GM23338 (cell line): ENCODE measurements at regions not wholly inside any gene's neighbourhood (a gene's known extent, or its start where the extent isn't known, plus 50 kb on each side); places are given as distances from the start of the nearest gene placed in this dataset.

Experiments
- ATAC-seq: fragments of 200-7000 bp; cut with Tn5 transposase; 3 replicates; pipeline ENCODE4 v1.9.1; 2020
- DNase-seq: peaks from one replicate; pipeline ENCODE4 v3.0.0-alpha.2; 2015; ENCODE audit warnings: low spot score
- H2AFZ ChIP-seq: fragments of 200-600 bp; sonication (generic); 2 replicates; pipeline ENCODE4 v1.8.0; 2016; ENCODE audit warnings: antibody characterized with exemption, mild to moderate bottlenecking, moderate library complexity
- H3F3A ChIP-seq: fragments of 200-600 bp; sonication (generic); replicated peaks from 2 replicates; pipeline ENCODE4 v1.8.0; 2017; ENCODE audit warnings: antibody characterized with exemption, mixed run types, low read depth
- H3K27ac ChIP-seq: fragments of 200-600 bp; sonication (generic); 2 replicates; pipeline ENCODE4 v1.6.1; 2016; ENCODE audit warnings: low read depth
- H3K27me3 ChIP-seq: fragments of 200-600 bp; sonication (generic); 2 replicates; pipeline ENCODE4 v1.8.0; 2016; ENCODE audit warnings: mild to moderate bottlenecking, mixed run types, moderate library complexity; ENCODE audit not compliant: insufficient read depth
- H3K36me3 ChIP-seq: fragments of 200-600 bp; sonication (generic); 2 replicates; pipeline ENCODE4 v1.8.0; 2016; ENCODE audit warnings: mild to moderate bottlenecking; ENCODE audit not compliant: insufficient read depth
- H3K4me1 ChIP-seq: fragments of 200-600 bp; sonication (generic); 2 replicates; pipeline ENCODE4 v1.8.0; 2016; ENCODE audit warnings: mild to moderate bottlenecking, moderate library complexity; ENCODE audit not compliant: insufficient read depth
- H3K4me2 ChIP-seq: fragments of 200-600 bp; sonication (generic); 2 replicates; pipeline ENCODE4 v1.7.1; 2017; ENCODE audit warnings: mixed run types
- H3K4me3 ChIP-seq: fragments of 200-600 bp; sonication (generic); 2 replicates; pipeline ENCODE4 v1.6.1; 2016; ENCODE audit warnings: mixed run types
- H3K79me2 ChIP-seq: fragments of 200-600 bp; sonication (generic); replicated peaks from 2 replicates; pipeline ENCODE4 v1.8.0; 2017; ENCODE audit warnings: mild to moderate bottlenecking; ENCODE audit not compliant: insufficient read depth
- H3K9me2 ChIP-seq: fragments of 200-600 bp; sonication (generic); 2 replicates; pipeline ENCODE4 v1.8.0; 2017; ENCODE audit not compliant: insufficient read depth
- H4K20me1 ChIP-seq: fragments of 200-600 bp; sonication (generic); replicated peaks from 2 replicates; pipeline ENCODE4 v1.8.0; 2017; ENCODE audit warnings: mild to moderate bottlenecking; ENCODE audit not compliant: insufficient read depth
- H3K27ac Mint-ChIP-seq: 2 replicates; pipeline ENCODE4 v1.8.0; 2020; ENCODE audit warnings: inconsistent platforms, mild to moderate bottlenecking, moderate library complexity, mixed read lengths
- H3K27me3 Mint-ChIP-seq: 3 replicates; pipeline ENCODE4 v1.8.0; 2022; ENCODE audit warnings: low read depth, mild to moderate bottlenecking, moderate library complexity, mixed read lengths, inconsistent platforms; ENCODE audit not compliant: insufficient read depth, poor library complexity
- H3K36me3 Mint-ChIP-seq: 3 replicates; pipeline ENCODE4 v1.8.0; 2021; ENCODE audit warnings: low read depth, mild to moderate bottlenecking, inconsistent platforms, moderate library complexity, mixed read lengths
- H3K4me1 Mint-ChIP-seq: 3 replicates; pipeline ENCODE4 v1.8.0; 2020; ENCODE audit warnings: mild to moderate bottlenecking, inconsistent platforms, mixed read lengths
- H3K4me3 Mint-ChIP-seq: 3 replicates; pipeline ENCODE4 v1.8.0; 2021; ENCODE audit warnings: moderate library complexity, mild to moderate bottlenecking, inconsistent platforms, mixed read lengths
- H3K9me3 Mint-ChIP-seq: 3 replicates; pipeline ENCODE4 v1.8.0; 2020; ENCODE audit warnings: moderate library complexity, mild to moderate bottlenecking, inconsistent platforms, mixed read lengths
- EZH2 ChIP-seq: fragments of 200-600 bp; sonication (generic); IDR thresholded peaks from one replicate; pipeline ENCODE4 v1.8.0; 2017; ENCODE audit warnings: antibody characterized with exemption, mild to moderate bottlenecking, low read depth; ENCODE audit not compliant: unreplicated experiment
- EZH2phosphoT487 ChIP-seq: fragments of 200-600 bp; sonication (generic); IDR thresholded peaks from one replicate; pipeline ENCODE4 v1.8.1; 2018; ENCODE audit warnings: antibody characterized with exemption; ENCODE audit not compliant: unreplicated experiment
- JUNB ChIP-seq: IDR thresholded peaks from one replicate; pipeline ENCODE4 v1.6.1; 2016; ENCODE audit warnings: antibody characterized with exemption; ENCODE audit not compliant: unreplicated experiment
- NANOG ChIP-seq: IDR thresholded peaks from 2 replicates; pipeline ENCODE4 v1.6.1; 2016; ENCODE audit warnings: antibody characterized with exemption, borderline replicate concordance
- REST ChIP-seq: IDR thresholded peaks from one replicate; pipeline ENCODE4 v1.6.1; 2018; ENCODE audit warnings: antibody characterized with exemption; ENCODE audit not compliant: unreplicated experiment
- STAT1 ChIP-seq: IDR thresholded peaks from one replicate; pipeline ENCODE4 v1.6.1; 2016; ENCODE audit warnings: antibody characterized with exemption; ENCODE audit not compliant: unreplicated experiment
- ZNF114 ChIP-seq: fragments of 250-450 bp; sonication (Bioruptor Pico); IDR thresholded peaks from 2 replicates; pipeline ENCODE4 v1.5.0; 2020; ENCODE audit warnings: mild to moderate bottlenecking, moderate library complexity
- ZNF331 ChIP-seq: fragments of 250-450 bp; sonication (Bioruptor Pico); IDR thresholded peaks from 2 replicates; pipeline ENCODE4 v1.5.0; 2020; ENCODE audit warnings: low read depth, mild to moderate bottlenecking, moderate library complexity
- TF ChIP-seq, protein P1 (sequence below): IDR thresholded peaks from 2 replicates; pipeline ENCODE4 v1.6.1; 2016; ENCODE audit warnings: antibody characterized with exemption
- TF ChIP-seq, protein P2 (sequence below): fragments of 250-450 bp; sonication (Bioruptor Pico); IDR thresholded peaks from 2 replicates; pipeline ENCODE4 v1.5.0; 2020; ENCODE audit warnings: mild to moderate bottlenecking, moderate library complexity

GRCh38 chr2:101610750-101611315 lies 86.7 kb upstream of the MAP4K4 start (continued):
- TF ChIP-seq REST (no peak), ZNF331 (CRISPR knock-in tag) (no peak), EZH2phosphoT487 (no peak), STAT1 (no peak), JUNB (no peak), EZH2 (no peak)
- TF ChIP-seq, protein P1, sequence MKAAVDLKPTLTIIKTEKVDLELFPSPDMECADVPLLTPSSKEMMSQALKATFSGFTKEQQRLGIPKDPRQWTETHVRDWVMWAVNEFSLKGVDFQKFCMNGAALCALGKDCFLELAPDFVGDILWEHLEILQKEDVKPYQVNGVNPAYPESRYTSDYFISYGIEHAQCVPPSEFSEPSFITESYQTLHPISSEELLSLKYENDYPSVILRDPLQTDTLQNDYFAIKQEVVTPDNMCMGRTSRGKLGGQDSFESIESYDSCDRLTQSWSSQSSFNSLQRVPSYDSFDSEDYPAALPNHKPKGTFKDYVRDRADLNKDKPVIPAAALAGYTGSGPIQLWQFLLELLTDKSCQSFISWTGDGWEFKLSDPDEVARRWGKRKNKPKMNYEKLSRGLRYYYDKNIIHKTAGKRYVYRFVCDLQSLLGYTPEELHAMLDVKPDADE: no peak

GRCh38 chr2:101609433-101609832 lies 88.1 kb upstream of the MAP4K4 start:
- Histone ChIP-seq H3K79me2 (no peaks in the 10 kb centered on the region), H3F3A (no peaks in the 10 kb centered on the region), H2AFZ (no peak overlapping the region), H3K4me3 (no peak overlapping the region), H3K27me3 (no peaks in the 10 kb centered on the region), H3K9me2 (peaks cover 5% of the 10 kb centered on the region; the same call in 1 of the 2 replicates), H3K4me2 (0 out of 2 replicates have a peak overlapping the region, but pooled peaks have one; percentile 36), H3K4me1 (peaks cover 12% of the 10 kb centered on the region; the same call in 1 of the 2 replicates), H3K36me3 (no peaks in the 10 kb centered on the region; the same call in 1 of the 2 replicates), H4K20me1 (no peaks in the 10 kb centered on the region), H3K27ac (peak overlapping the region; percentile 3; the same call in 1 of the 2 replicates)
- DNase-seq (peak; percentile 45), ATAC-seq (peak; percentile 97)
- no peak overlapping the region for H3K4me3 Mint-ChIP-seq
- H3K4me1 Mint-ChIP-seq: peaks cover 29% of the 10 kb centered on the region
- TF ChIP-seq ZNF114 (peak; percentile 54; the same call in 1 of the 2 replicates), STAT1 (no peak), NANOG (0 out of 2 replicates have a peak, but pooled peaks have one; percentile 12)
- TF ChIP-seq, protein P2, sequence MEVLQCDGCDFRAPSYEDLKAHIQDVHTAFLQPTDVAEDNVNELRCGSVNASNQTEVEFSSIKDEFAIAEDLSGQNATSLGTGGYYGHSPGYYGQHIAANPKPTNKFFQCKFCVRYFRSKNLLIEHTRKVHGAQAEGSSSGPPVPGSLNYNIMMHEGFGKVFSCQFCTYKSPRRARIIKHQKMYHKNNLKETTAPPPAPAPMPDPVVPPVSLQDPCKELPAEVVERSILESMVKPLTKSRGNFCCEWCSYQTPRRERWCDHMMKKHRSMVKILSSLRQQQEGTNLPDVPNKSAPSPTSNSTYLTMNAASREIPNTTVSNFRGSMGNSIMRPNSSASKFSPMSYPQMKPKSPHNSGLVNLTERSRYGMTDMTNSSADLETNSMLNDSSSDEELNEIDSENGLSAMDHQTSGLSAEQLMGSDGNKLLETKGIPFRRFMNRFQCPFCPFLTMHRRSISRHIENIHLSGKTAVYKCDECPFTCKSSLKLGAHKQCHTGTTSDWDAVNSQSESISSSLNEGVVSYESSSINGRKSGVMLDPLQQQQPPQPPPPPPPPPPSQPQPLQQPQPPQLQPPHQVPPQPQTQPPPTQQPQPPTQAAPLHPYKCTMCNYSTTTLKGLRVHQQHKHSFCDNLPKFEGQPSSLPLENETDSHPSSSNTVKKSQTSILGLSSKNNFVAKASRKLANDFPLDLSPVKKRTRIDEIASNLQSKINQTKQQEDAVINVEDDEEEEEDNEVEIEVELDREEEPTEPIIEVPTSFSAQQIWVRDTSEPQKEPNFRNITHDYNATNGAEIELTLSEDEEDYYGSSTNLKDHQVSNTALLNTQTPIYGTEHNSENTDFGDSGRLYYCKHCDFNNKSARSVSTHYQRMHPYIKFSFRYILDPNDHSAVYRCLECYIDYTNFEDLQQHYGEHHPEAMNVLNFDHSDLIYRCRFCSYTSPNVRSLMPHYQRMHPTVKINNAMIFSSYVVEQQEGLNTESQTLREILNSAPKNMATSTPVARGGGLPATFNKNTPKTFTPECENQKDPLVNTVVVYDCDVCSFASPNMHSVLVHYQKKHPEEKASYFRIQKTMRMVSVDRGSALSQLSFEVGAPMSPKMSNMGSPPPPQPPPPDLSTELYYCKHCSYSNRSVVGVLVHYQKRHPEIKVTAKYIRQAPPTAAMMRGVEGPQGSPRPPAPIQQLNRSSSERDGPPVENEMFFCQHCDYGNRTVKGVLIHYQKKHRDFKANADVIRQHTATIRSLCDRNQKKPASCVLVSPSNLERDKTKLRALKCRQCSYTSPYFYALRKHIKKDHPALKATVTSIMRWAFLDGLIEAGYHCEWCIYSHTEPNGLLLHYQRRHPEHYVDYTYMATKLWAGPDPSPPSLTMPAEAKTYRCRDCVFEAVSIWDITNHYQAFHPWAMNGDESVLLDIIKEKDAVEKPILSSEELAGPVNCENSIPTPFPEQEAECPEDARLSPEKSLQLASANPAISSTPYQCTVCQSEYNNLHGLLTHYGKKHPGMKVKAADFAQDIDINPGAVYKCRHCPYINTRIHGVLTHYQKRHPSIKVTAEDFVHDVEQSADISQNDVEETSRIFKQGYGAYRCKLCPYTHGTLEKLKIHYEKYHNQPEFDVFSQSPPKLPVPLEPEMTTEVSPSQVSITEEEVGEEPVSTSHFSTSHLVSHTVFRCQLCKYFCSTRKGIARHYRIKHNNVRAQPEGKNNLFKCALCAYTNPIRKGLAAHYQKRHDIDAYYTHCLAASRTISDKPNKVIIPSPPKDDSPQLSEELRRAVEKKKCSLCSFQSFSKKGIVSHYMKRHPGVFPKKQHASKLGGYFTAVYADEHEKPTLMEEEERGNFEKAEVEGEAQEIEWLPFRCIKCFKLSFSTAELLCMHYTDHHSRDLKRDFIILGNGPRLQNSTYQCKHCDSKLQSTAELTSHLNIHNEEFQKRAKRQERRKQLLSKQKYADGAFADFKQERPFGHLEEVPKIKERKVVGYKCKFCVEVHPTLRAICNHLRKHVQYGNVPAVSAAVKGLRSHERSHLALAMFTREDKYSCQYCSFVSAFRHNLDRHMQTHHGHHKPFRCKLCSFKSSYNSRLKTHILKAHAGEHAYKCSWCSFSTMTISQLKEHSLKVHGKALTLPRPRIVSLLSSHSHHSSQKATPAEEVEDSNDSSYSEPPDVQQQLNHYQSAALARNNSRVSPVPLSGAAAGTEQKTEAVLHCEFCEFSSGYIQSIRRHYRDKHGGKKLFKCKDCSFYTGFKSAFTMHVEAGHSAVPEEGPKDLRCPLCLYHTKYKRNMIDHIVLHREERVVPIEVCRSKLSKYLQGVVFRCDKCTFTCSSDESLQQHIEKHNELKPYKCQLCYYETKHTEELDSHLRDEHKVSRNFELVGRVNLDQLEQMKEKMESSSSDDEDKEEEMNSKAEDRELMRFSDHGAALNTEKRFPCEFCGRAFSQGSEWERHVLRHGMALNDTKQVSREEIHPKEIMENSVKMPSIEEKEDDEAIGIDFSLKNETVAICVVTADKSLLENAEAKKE (CRISPR knock-in tag): peak; percentile 99
- peak overlapping the region; percentile 64; the same call in 1 of the 2 replicates for H3K27ac Mint-ChIP-seq
- H3K9me3 Mint-ChIP-seq: peaks cover 34% of the 10 kb centered on the region; the same call in 2 of the 3 replicates
- H3K36me3 Mint-ChIP-seq: peaks cover 26% of the 10 kb centered on the region
- peaks cover 18% of the 10 kb centered on the region for H3K27me3 Mint-ChIP-seq
